HFF-Myc (cell line): ENCODE measurements at regions not wholly inside any gene's neighbourhood (a gene's known extent, or its start where the extent isn't known, plus 50 kb on each side); places are given as distances from the start of the nearest gene placed in this dataset.

Experiments
- DNase-seq: peaks from one replicate; pipeline ENCODE4 v3.0.0-alpha.2; 2011; ENCODE audit warnings: low read depth; ENCODE audit errors: extremely low read depth
- H3K4me3 ChIP-seq: replicated peaks from 2 replicates; pipeline ENCODE4 v1.5.1; 2011; ENCODE audit warnings: low read depth, mild to moderate bottlenecking, control low read depth, low read length
- CTCF ChIP-seq: IDR thresholded peaks from 2 replicates; pipeline ENCODE4 v1.5.1; 2012; ENCODE audit warnings: mild to moderate bottlenecking, low read depth, low read length, control low read depth; ENCODE audit errors: missing control alignments

- no peak for DNase-seq
- H3K4me3 ChIP-seq, result no peak overlapping the region
- TF ChIP-seq CTCF, result no peak
These were observed 243.2 kb upstream of the NR5A2 start for GRCh38 chr1:199784138-199784895.

- TF ChIP-seq CTCF, result no peak
- no peak for DNase-seq
- no peak overlapping the region for H3K4me3 ChIP-seq
These were observed 240.8 kb upstream of the NR5A2 start for GRCh38 chr1:199786695-199787094.

DNA sequence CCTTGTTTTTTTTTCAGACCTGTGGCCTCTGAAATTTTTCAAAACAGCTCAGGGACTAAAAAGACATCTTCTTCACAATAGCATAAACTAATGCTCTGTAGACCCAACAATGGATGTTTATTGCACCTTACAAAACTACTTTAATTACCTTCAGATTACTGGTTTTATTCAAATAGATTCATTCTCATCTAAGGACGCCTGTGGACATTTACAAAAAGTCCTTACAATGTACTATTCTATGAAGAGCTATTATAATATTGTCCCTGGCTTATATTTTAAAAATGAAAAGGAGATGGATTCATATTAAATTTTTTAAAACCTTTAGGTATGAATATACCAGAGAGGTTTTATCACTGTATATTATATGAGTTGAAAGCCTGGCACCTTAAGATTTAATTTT is 238.4 kb upstream of the NR5A2 start:
- DNase-seq, result no peak
- no peak for TF ChIP-seq CTCF

GRCh38 chr1:199791495-199791894 is 236.0 kb upstream of the NR5A2 start:
- no peak for TF ChIP-seq CTCF
- no peak overlapping the region for H3K4me3 ChIP-seq
- DNase-seq, result no peak

More for the DNA sequence above, 238.4 kb upstream of the NR5A2 start:
- H3K4me3 ChIP-seq, result no peak overlapping the region

DNA sequence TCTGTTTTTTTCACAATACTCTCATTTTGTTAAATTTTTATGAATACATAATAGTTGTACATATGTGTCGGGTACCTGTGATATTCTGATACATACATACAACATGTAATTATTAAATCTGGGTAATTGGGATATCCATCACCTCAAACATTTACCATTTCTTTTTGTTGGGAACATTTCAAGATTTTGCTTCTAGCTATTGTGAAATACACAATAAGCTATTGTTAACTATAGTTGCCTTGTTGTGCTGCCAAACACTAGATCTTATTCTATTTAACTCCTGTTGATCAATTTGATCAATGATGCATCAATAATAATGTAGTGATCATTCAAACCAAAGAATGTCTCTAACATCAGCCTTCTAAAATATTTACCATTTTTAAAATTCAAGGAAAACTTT is 234.6 kb upstream of the NR5A2 start:
- no peak overlapping the region for H3K4me3 ChIP-seq
- no peak for TF ChIP-seq CTCF
- no peak for DNase-seq

DNA sequence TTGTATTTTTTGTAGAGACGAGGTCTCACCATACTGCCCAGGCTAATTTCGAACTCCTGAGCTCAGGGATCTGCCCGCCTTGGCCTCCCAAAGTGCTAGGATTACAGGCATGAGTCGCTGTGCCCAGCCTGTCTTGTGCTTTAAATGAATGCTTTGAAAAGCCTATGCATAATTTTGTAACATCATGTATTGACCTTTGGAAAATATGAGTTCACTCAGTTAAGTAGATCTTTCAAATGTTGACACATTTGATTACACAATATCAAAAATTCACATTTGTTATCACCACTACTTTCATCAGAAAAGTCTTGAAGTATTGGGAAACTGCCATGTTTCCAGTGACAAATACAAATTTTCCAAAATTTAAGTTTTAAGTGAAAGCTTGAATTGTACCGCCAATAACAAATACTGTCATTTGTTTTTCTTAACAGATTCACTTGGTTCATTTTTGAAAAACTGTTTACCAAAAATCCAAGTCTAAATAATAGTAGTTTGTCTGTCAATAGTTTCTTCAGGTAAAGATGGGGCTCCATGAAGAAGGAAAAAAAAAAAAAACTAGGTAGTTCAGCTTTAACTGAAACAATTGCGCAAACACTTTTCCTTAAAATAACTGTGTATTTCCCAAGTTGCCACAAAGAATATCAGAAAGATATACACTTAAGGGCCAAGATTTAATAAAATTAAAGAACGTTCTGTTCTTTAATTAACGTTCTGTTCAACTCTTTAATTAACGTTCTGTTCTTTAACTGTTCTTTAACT is 233.2 kb upstream of the NR5A2 start:
- no peak for TF ChIP-seq CTCF
- no peak overlapping the region for H3K4me3 ChIP-seq
- DNase-seq, result no peak
